GM12878 (cell line): ENCODE measurements at regions not wholly inside any gene's neighbourhood (a gene's known extent, or its start where the extent isn't known, plus 50 kb on each side); places are given as distances from the start of the nearest gene placed in this dataset.

Experiments used
- ATAC-seq: fragments of 200-7000 bp; cut with Tn5 transposase; 3 replicates; pipeline ENCODE4 v1.9.1; 2020; ENCODE audit warnings: mild to moderate bottlenecking, moderate library complexity
- BruUV-seq: library from RNA; stranded (reverse); fragments of 400-500 nt; replicated peaks from 2 replicates; lab custom pipeline; 2021; lab: Mats Ljungman, UMichigan
- CTCF ChIA-PET: fragments of 300-600 bp; sonication (Branson Sonifier 250); formaldehyde crosslinking; extraction: SDS; loops from one replicate; lab custom pipeline; 2021; ENCODE audit warnings: inconsistent platforms; lab: Yijun Ruan, JAX
- POLR2A ChIA-PET: fragments of 350-600 bp; formaldehyde crosslinking; extraction: SDS; loops from one replicate; lab custom pipeline; 2021; ENCODE audit warnings: inconsistent platforms; lab: Charles Lee
- RAD21 ChIA-PET: fragments of 300-600 bp; sonication (Branson Sonifier 250); formaldehyde crosslinking; loops from one replicate; lab custom pipeline; 2023; ENCODE audit warnings: antibody characterized with exemption; ENCODE audit not compliant: unreplicated experiment; lab: Charles Lee
- SMC1A ChIA-PET: fragments of 300-600 bp; sonication (Branson Sonifier 250); formaldehyde crosslinking; loops from one replicate; lab custom pipeline; 2023; ENCODE audit not compliant: unreplicated experiment, uncharacterized antibody; lab: Charles Lee
- DNase-seq: peaks from one replicate; pipeline ENCODE4 v3.0.0-alpha.2; 2011; ENCODE audit warnings: low read depth, low spot score
- FAIRE-seq: peaks from 3 replicates; lab custom pipeline; 2011; peaks lifted over from hg19 to GRCh38; lab: Jason Lieb, UNC
- H2AFZ ChIP-seq: 2 replicates; pipeline ENCODE4 v1.6.0; 2011; ENCODE audit warnings: low read depth, low read length, control low read depth; ENCODE audit not compliant: control insufficient read depth
- H3K27ac ChIP-seq: 2 replicates; pipeline ENCODE4 v1.5.1; 2011; ENCODE audit warnings: control low read depth; ENCODE audit not compliant: control insufficient read depth, insufficient read depth
- H3K27me3 ChIP-seq, 2 experiments: replicated peaks in 1 of 2; 2 replicates each; pipeline versions ENCODE4 v1.6.0 to v1.6.1; 2011; ENCODE audit warnings: low read length in 1 of 2; ENCODE audit not compliant: control insufficient read depth in 2 of 2, insufficient read depth in 2 of 2
- H3K36me3 ChIP-seq, 2 experiments: 2 replicates each; pipeline ENCODE4 v1.5.1; 2011; ENCODE audit warnings: low read length in 1 of 2; ENCODE audit not compliant: control insufficient read depth in 2 of 2, insufficient read depth in 2 of 2
- H3K4me1 ChIP-seq: 2 replicates; pipeline ENCODE4 v1.6.1; 2011; ENCODE audit warnings: mild to moderate bottlenecking, low read length, moderate library complexity, mixed read lengths; ENCODE audit not compliant: control insufficient read depth, insufficient read depth
- H3K4me2 ChIP-seq: 2 replicates; pipeline ENCODE4 v1.6.0; 2011; ENCODE audit warnings: control low read depth; ENCODE audit not compliant: control insufficient read depth, insufficient read depth
- H3K4me3 ChIP-seq: fragments of 200-600 bp; sonication (generic); 2 replicates; pipeline ENCODE4 v1.5.1; 2016
- H3K79me2 ChIP-seq: 2 replicates; pipeline ENCODE4 v1.6.0; 2011; ENCODE audit warnings: low read length; ENCODE audit not compliant: control insufficient read depth, insufficient read depth
- H3K9ac ChIP-seq: 2 replicates; pipeline ENCODE4 v1.8.0; 2011; ENCODE audit warnings: low read length, control low read depth, mixed read lengths; ENCODE audit not compliant: control insufficient read depth, insufficient read depth
- H3K9me3 ChIP-seq: replicated peaks from 3 replicates; pipeline ENCODE4 v1.5.1; 2011; ENCODE audit warnings: mild to moderate bottlenecking, low read length; ENCODE audit not compliant: control insufficient read depth, insufficient read depth
- H4K20me1 ChIP-seq: 2 replicates; pipeline ENCODE4 v1.6.0; 2011; ENCODE audit not compliant: control insufficient read depth, insufficient read depth
- SUZ12 ChIP-seq: fragments of 200-600 bp; sonication (generic); IDR thresholded peaks from one replicate; pipeline ENCODE4 v1.6.1; 2018; ENCODE audit warnings: antibody characterized with exemption, mild to moderate bottlenecking; ENCODE audit not compliant: unreplicated experiment
- ZNF384 ChIP-seq: IDR thresholded peaks from 2 replicates; pipeline ENCODE4 v1.6.1; 2012; ENCODE audit warnings: low read depth, mild to moderate bottlenecking, low read length, improper control_type of control experiment, borderline replicate concordance
- ZNF622 ChIP-seq: fragments of 450-650 bp; IDR thresholded peaks from 2 replicates; pipeline ENCODE4 v1.6.1; 2017; ENCODE audit warnings: mild to moderate bottlenecking, inconsistent platforms
- WGBS: methylation state at CpG from one replicate; pipeline ENCODE4 v1.1.6; 2016; ENCODE audit warnings: low lambda C conversion rate; ENCODE audit not compliant: insufficient replicate concordance, insufficient coverage; ENCODE audit errors: missing lambda C conversion rate; 5-methylcytosine and 5-hydroxymethylcytosine counted together
- in situ Hi-C: fragments of 300-500 bp; cut with MboI; formaldehyde crosslinking; loops from 9 replicates; pipeline ENCODE4 v1.14.3; 2018; ENCODE audit warnings: mixed read lengths
- intact Hi-C: fragments of 100-400 bp; cut with micrococcal nuclease; formaldehyde crosslinking; loops from one replicate; pipeline ENCODE4 v1.14.2; 2022; ENCODE audit not compliant: unreplicated experiment
- TF ChIP-seq, protein P1 (sequence below): fragments of 450-650 bp; IDR thresholded peaks from 2 replicates; pipeline ENCODE4 v1.6.1; 2014; ENCODE audit warnings: mild to moderate bottlenecking
- TF ChIP-seq, protein P2 (sequence below): fragments of 450-650 bp; IDR thresholded peaks from 2 replicates; pipeline ENCODE4 v1.6.1; 2018; ENCODE audit warnings: mild to moderate bottlenecking, low read depth, moderate library complexity; ENCODE audit not compliant: partially characterized antibody
- TF ChIP-seq, protein P3 (sequence below): IDR thresholded peaks from 2 replicates; pipeline ENCODE4 v1.6.1; 2012; ENCODE audit warnings: low read depth, low read length, improper control_type of control experiment
- TF ChIP-seq, protein P4 (sequence below): fragments of 450-650 bp; IDR thresholded peaks from 2 replicates; pipeline ENCODE4 v1.6.1; 2017; ENCODE audit warnings: mild to moderate bottlenecking

DNA sequence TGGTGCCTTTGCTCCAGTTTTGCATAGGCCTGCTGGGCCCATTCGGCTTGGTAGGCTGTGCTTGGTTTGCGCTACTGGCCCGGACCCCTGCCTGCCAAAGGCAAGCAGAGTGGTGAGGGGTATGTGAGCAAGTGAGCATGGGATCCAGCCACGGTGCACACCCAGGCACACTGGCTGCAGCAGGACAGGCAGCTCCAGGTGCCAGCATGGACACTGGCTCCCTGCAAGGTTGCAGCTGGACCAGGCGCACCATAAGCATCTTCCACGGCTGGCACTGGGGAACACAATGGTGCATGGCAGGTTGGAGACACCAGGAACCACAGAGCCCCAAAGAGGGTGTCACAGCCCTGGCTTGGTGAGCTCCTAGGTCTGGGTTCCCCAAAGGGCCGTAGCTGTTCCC lies 693.5 kb upstream of the PTBP2 start:
- CTCF ChIA-PET: no interaction called here
- no peak for DNase-seq
- intact Hi-C loops: no loop called here
- no TSS peak for BruUV-seq
- RAD21 ChIA-PET: no interaction called here
- no peak for ATAC-seq
- 45% methylated on average over 7 of the region's 7 CpGs for WGBS
- Histone ChIP-seq H3K79me2 (no peaks in the 10 kb centered on the region), H2AFZ (no peak overlapping the region), H3K27me3 (no peaks in the 10 kb centered on the region), H3K4me1 (no peaks in the 10 kb centered on the region), H4K20me1 (no peaks in the 10 kb centered on the region), H3K4me2 (no peak overlapping the region), H3K36me3 (no peaks in the 10 kb centered on the region), H3K9me3 (no peaks in the 10 kb centered on the region; the same call in 2 of the 3 replicates), H3K9ac (no peak overlapping the region), H3K4me3 (no peak overlapping the region), H3K27ac (no peak overlapping the region)
- SMC1A ChIA-PET: no interaction called here
- in situ Hi-C loops: no loop called here
- FAIRE-seq: no peak
- POLR2A ChIA-PET: no interaction called here
- TF ChIP-seq, protein P1, sequence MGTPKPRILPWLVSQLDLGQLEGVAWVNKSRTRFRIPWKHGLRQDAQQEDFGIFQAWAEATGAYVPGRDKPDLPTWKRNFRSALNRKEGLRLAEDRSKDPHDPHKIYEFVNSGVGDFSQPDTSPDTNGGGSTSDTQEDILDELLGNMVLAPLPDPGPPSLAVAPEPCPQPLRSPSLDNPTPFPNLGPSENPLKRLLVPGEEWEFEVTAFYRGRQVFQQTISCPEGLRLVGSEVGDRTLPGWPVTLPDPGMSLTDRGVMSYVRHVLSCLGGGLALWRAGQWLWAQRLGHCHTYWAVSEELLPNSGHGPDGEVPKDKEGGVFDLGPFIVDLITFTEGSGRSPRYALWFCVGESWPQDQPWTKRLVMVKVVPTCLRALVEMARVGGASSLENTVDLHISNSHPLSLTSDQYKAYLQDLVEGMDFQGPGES: no peak
- TF ChIP-seq, protein P2, sequence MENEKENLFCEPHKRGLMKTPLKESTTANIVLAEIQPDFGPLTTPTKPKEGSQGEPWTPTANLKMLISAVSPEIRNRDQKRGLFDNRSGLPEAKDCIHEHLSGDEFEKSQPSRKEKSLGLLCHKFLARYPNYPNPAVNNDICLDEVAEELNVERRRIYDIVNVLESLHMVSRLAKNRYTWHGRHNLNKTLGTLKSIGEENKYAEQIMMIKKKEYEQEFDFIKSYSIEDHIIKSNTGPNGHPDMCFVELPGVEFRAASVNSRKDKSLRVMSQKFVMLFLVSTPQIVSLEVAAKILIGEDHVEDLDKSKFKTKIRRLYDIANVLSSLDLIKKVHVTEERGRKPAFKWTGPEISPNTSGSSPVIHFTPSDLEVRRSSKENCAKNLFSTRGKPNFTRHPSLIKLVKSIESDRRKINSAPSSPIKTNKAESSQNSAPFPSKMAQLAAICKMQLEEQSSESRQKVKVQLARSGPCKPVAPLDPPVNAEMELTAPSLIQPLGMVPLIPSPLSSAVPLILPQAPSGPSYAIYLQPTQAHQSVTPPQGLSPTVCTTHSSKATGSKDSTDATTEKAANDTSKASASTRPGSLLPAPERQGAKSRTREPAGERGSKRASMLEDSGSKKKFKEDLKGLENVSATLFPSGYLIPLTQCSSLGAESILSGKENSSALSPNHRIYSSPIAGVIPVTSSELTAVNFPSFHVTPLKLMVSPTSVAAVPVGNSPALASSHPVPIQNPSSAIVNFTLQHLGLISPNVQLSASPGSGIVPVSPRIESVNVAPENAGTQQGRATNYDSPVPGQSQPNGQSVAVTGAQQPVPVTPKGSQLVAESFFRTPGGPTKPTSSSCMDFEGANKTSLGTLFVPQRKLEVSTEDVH: no peak
- no peak for TF ChIP-seq ZNF384

DNA sequence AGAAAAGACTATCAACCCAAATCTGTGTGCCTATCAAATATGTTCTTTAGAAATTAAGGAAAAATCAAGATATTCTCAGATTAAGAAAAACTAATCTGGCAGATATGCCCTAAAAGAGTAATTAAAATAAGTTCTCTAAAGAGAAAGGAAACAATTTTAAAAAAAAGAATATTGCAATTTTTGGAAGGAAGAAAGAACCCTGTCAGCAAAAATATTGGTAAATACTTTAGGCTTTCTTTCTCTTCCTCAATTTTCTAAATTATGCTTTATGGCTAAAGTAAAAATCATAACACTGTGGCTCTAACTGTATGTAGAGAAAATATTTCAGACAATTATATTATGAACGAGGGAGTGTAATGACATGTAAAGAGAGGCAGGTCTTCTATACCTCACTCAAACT lies 691.3 kb upstream of the PTBP2 start:
- H3K4me1 ChIP-seq: no peaks in the 10 kb centered on the region
- H3K27ac ChIP-seq: no peak overlapping the region
- 30% methylated on average over 1 of the region's 1 CpG for WGBS
- ChIA-PET CTCF (no interaction called here), POLR2A (no interaction called here), RAD21 (no interaction called here), SMC1A (interaction anchor here (0.6 kb wide), 1 partner anchor 260 kb away, joined by 3 read pairs; no protein-coding TSS in a partner anchor)
- ATAC-seq (no peak), DNase-seq (no peak), FAIRE-seq (no peak)
- H4K20me1 ChIP-seq: no peaks in the 10 kb centered on the region
- no peaks in the 10 kb centered on the region for H3K79me2 ChIP-seq
- BruUV-seq: no TSS peak
- H3K36me3 ChIP-seq: no peaks in the 10 kb centered on the region
- no peak overlapping the region for H3K4me2 ChIP-seq
- in situ Hi-C loops: no loop called here
- no peaks in the 10 kb centered on the region for H3K27me3 ChIP-seq
- intact Hi-C loops: no loop called here
- no peak overlapping the region for H2AFZ ChIP-seq
- H3K9ac ChIP-seq: no peak overlapping the region
- no peak overlapping the region for H3K4me3 ChIP-seq
- H3K9me3 ChIP-seq: no peaks in the 10 kb centered on the region; the same call in 2 of the 3 replicates
- TF ChIP-seq, protein P3, sequence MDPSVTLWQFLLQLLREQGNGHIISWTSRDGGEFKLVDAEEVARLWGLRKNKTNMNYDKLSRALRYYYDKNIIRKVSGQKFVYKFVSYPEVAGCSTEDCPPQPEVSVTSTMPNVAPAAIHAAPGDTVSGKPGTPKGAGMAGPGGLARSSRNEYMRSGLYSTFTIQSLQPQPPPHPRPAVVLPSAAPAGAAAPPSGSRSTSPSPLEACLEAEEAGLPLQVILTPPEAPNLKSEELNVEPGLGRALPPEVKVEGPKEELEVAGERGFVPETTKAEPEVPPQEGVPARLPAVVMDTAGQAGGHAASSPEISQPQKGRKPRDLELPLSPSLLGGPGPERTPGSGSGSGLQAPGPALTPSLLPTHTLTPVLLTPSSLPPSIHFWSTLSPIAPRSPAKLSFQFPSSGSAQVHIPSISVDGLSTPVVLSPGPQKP: no peak
- no peak for TF ChIP-seq ZNF622
- TF ChIP-seq, protein P4, sequence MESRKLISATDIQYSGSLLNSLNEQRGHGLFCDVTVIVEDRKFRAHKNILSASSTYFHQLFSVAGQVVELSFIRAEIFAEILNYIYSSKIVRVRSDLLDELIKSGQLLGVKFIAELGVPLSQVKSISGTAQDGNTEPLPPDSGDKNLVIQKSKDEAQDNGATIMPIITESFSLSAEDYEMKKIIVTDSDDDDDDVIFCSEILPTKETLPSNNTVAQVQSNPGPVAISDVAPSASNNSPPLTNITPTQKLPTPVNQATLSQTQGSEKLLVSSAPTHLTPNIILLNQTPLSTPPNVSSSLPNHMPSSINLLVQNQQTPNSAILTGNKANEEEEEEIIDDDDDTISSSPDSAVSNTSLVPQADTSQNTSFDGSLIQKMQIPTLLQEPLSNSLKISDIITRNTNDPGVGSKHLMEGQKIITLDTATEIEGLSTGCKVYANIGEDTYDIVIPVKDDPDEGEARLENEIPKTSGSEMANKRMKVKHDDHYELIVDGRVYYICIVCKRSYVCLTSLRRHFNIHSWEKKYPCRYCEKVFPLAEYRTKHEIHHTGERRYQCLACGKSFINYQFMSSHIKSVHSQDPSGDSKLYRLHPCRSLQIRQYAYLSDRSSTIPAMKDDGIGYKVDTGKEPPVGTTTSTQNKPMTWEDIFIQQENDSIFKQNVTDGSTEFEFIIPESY: no peak
- no peak for TF ChIP-seq SUZ12
